K562 (cell line): ENCODE measurements at regions not wholly inside any gene's neighbourhood (a gene's known extent, or its start where the extent isn't known, plus 50 kb on each side); places are given as distances from the start of the nearest gene placed in this dataset.

Experiments
- CTCF ChIP-seq, 3 experiments: IDR thresholded peaks in 2 of 3; conservative IDR thresholded peaks in 1 of 3; 2 replicates each; pipeline ENCODE4 v1.5.1; 2011 to 2012; ENCODE audit warnings: low read length in 3 of 3, mild to moderate bottlenecking in 3 of 3, control low read depth in 2 of 3, improper control_type of control experiment in 1 of 3, inconsistent platforms in 1 of 3, low read depth in 1 of 3, mixed read lengths in 1 of 3, moderate library complexity in 1 of 3; ENCODE audit not compliant: insufficient read depth in 2 of 3
- EGR1 ChIP-seq: fragments of 450-650 bp; conservative IDR thresholded peaks from 2 replicates; pipeline ENCODE4 v1.6.1; 2017; ENCODE audit warnings: mild to moderate bottlenecking
- FOXM1 ChIP-seq, 2 experiments: fragments of 450-650 bp in 1 of 2; sonication (generic) in 1 of 2; formaldehyde crosslinking in 1 of 2; IDR thresholded peaks; 2 replicates each; pipeline versions ENCODE4 v1.6.1 to v1.9.0; 2017 to 2022; ENCODE audit warnings: low read depth in 2 of 2, mild to moderate bottlenecking in 2 of 2, missing genetic modification reagents in 1 of 2, moderate library complexity in 1 of 2
- JUN ChIP-seq, 2 experiments: sonication (generic) in 1 of 2; formaldehyde crosslinking in 1 of 2; IDR thresholded peaks; 2 replicates each; pipeline versions ENCODE4 v1.6.1 to v1.8.0; 2012 to 2022; ENCODE audit warnings: borderline replicate concordance in 2 of 2, mild to moderate bottlenecking in 2 of 2, improper control_type of control experiment in 1 of 2, low read depth in 1 of 2, low read length in 1 of 2, missing genetic modification reagents in 1 of 2
- LARP7 ChIP-seq: fragments of 450-650 bp; IDR thresholded peaks from 2 replicates; pipeline ENCODE4 v1.6.1; 2016
- MTF1 ChIP-seq: fragments of 250-450 bp; sonication (Bioruptor Pico); IDR thresholded peaks from 2 replicates; pipeline ENCODE4 v1.9.0; 2021; ENCODE audit warnings: moderate library complexity, mild to moderate bottlenecking, inconsistent platforms, borderline replicate concordance
- MXI1 ChIP-seq: IDR thresholded peaks from 2 replicates; pipeline ENCODE4 v1.6.1; 2011; ENCODE audit warnings: low read depth, mild to moderate bottlenecking, improper control_type of control experiment, low read length
- POLR2A ChIP-seq: fragments of 450-650 bp; conservative IDR thresholded peaks from 2 replicates; pipeline ENCODE4 v1.6.1; 2016
- POLR2AphosphoS2 ChIP-seq: IDR thresholded peaks from 2 replicates; pipeline ENCODE4 v1.6.1; 2012; ENCODE audit warnings: low read length, improper control_type of control experiment
- PREB ChIP-seq: sonication (generic); formaldehyde crosslinking; IDR thresholded peaks from 2 replicates; pipeline ENCODE4 v1.8.1; 2023; ENCODE audit warnings: mild to moderate bottlenecking, missing genetic modification reagents
- RCOR1 ChIP-seq, 2 experiments: IDR thresholded peaks; 2 replicates each; pipeline ENCODE4 v1.6.1; 2012; ENCODE audit warnings: low read depth in 2 of 2, low read length in 2 of 2, borderline replicate concordance in 1 of 2, improper control_type of control experiment in 1 of 2
- ZNF140 ChIP-seq: fragments of 250-450 bp; sonication (Bioruptor Pico); IDR thresholded peaks from 2 replicates; pipeline ENCODE4 v1.8.0; 2021; ENCODE audit warnings: moderate library complexity, mild to moderate bottlenecking, inconsistent platforms

- TF ChIP-seq LARP7, result no peak
- TF ChIP-seq MXI1, result no peak
- no peak for TF ChIP-seq CTCF (IDR thresholded peaks at IDR 0.05 in 2 of 3, conservative IDR thresholded peaks at IDR 0.05 in 1 of 3; ENCODE audit: insufficient read depth in 2 of 3, low read depth in 1 of 3, low read length in 3 of 3)
- TF ChIP-seq MTF1 (CRISPR knock-in tag), result no peak
- no peak for TF ChIP-seq EGR1
- TF ChIP-seq JUN (IDR thresholded peaks at IDR 0.05; ENCODE audit: borderline replicate concordance, low read depth, low read length), result no peak
- no peak for TF ChIP-seq JUN (CRISPR knock-in tag; IDR thresholded peaks at IDR 0.05; ENCODE audit: borderline replicate concordance)
- TF ChIP-seq RCOR1 (IDR thresholded peaks at IDR 0.05; ENCODE audit: borderline replicate concordance in 1 of 2, low read depth in 2 of 2, low read length in 2 of 2), result no peak
- no peak for TF ChIP-seq POLR2AphosphoS2
- TF ChIP-seq ZNF140 (CRISPR knock-in tag), result no peak
- TF ChIP-seq FOXM1 (IDR thresholded peaks at IDR 0.05; ENCODE audit: low read depth), result no peak
- no peak for TF ChIP-seq FOXM1 (CRISPR knock-in tag; IDR thresholded peaks at IDR 0.05; ENCODE audit: low read depth)
- TF ChIP-seq POLR2A, result no peak
- TF ChIP-seq PREB, result no peak
Observed at GRCh38 chr6:81984599-81984998, 232.1 kb upstream of the TENT5A start.
